ENCODE measurements at regions not wholly inside any gene's neighbourhood (a gene's known extent, or its start where the extent isn't known, plus 50 kb on each side); places are given as distances from the start of the nearest gene placed in this dataset.

- ATAC-seq (ENCODE audit: low read depth): no peak
- Histone ChIP-seq H3K4me1 (ENCODE audit: control insufficient read depth in 2 of 2, insufficient read depth in 2 of 2, low read length in 2 of 2) (no peaks in the 10 kb centered on the region), H2AFZ (ENCODE audit: insufficient read depth, low read depth, low read length, poor library complexity, severe bottlenecking) (no peak overlapping the region), H3K27me3 (replicated peaks in 1 of 4; ENCODE audit: control extremely low read depth in 1 of 4, control insufficient read depth in 3 of 4, insufficient read depth in 4 of 4, low read length in 3 of 4) (peaks cover 0 to 3% (median 0%) of the 10 kb centered on the region in 4 experiments), H3K9me3 (ENCODE audit: control extremely low read depth in 1 of 3, control insufficient read depth in 2 of 3, insufficient read depth in 1 of 3, low read length in 2 of 3) (no peaks in the 10 kb centered on the region), H3K4me2 (replicated peaks; ENCODE audit: low read depth, low read length, poor library complexity, severe bottlenecking) (no peak overlapping the region), H3K4me3 (ENCODE audit: control extremely low read depth in 1 of 5, extremely low read depth in 1 of 5, insufficient read depth in 1 of 5, low read depth in 2 of 5, low read length in 4 of 5) (no peak overlapping the region), H3K79me2 (ENCODE audit: control insufficient read depth, insufficient read depth, low read length) (no peaks in the 10 kb centered on the region), H3K9ac (ENCODE audit: low read length) (no peak overlapping the region), H4K20me1 (ENCODE audit: control insufficient read depth, insufficient read depth, low read length, poor library complexity, severe bottlenecking) (no peaks in the 10 kb centered on the region), H3K27ac (ENCODE audit: low read length in 2 of 2) (no peak overlapping the region), H3K36me3 (replicated peaks in 1 of 2; ENCODE audit: control extremely low read depth in 1 of 2, control insufficient read depth in 1 of 2, extremely low read depth in 1 of 2, insufficient read depth in 2 of 2, low read length in 1 of 2) (no peaks in the 10 kb centered on the region)
- Mint-ChIP-seq H3K27ac (no peak overlapping the region), H3K9me3 (ENCODE audit: insufficient read depth) (peaks cover 3% of the 10 kb centered on the region), H3K4me3 (no peak overlapping the region), H3K4me1 (no peaks in the 10 kb centered on the region), H3K27me3 (peaks cover 23% of the 10 kb centered on the region)
- DNase-seq: no peak
- TF ChIP-seq, protein P1, sequence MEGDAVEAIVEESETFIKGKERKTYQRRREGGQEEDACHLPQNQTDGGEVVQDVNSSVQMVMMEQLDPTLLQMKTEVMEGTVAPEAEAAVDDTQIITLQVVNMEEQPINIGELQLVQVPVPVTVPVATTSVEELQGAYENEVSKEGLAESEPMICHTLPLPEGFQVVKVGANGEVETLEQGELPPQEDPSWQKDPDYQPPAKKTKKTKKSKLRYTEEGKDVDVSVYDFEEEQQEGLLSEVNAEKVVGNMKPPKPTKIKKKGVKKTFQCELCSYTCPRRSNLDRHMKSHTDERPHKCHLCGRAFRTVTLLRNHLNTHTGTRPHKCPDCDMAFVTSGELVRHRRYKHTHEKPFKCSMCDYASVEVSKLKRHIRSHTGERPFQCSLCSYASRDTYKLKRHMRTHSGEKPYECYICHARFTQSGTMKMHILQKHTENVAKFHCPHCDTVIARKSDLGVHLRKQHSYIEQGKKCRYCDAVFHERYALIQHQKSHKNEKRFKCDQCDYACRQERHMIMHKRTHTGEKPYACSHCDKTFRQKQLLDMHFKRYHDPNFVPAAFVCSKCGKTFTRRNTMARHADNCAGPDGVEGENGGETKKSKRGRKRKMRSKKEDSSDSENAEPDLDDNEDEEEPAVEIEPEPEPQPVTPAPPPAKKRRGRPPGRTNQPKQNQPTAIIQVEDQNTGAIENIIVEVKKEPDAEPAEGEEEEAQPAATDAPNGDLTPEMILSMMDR (IDR thresholded peaks at IDR 0.05): no peak
- no peak for TF ChIP-seq EZH2 (IDR thresholded peaks at IDR 0.05; ENCODE audit: borderline replicate concordance, insufficient read depth, low read depth, low read length, poor library complexity, severe bottlenecking)
- intact Hi-C loops (cut with micrococcal nuclease): no loop called here
- ChIA-PET CTCF (interaction anchor here (1.8 kb wide), 1 partner anchor 43 kb away, joined by 4 read pairs; no protein-coding TSS in a partner anchor), POLR2A (no interaction called here)
- no CpG with 5 or more reads among the region's 2 CpGs for WGBS (ENCODE audit: insufficient coverage)
Measured at GRCh38 chr4:38222892-38223291, 262.7 kb downstream of the PTTG2 start.

DNA sequence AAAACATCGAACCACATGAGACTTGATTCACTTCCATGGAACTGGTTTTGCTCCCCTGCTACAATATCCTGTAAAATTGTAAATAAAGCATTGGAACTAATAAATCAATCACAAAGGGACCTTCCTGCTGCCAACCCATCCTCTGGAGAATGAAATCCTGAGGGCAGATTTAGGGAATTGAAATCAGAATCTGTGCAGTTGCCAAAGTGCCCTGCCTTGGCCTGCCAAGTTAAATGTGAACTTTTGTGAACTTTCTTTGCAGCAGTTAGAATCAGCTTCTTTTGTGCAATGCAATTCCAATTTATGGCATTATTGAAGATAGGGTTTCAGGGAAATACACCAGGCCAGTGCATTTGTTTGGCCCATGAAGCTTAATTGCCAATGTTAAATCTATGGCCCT lies 263.1 kb downstream of the PTTG2 start:
- Histone ChIP-seq H3K27ac (ENCODE audit: low read length in 2 of 2) (no peak overlapping the region), H3K4me2 (replicated peaks; ENCODE audit: low read depth, low read length, poor library complexity, severe bottlenecking) (no peak overlapping the region), H4K20me1 (ENCODE audit: control insufficient read depth, insufficient read depth, low read length, poor library complexity, severe bottlenecking) (no peaks in the 10 kb centered on the region), H3K4me3 (ENCODE audit: control extremely low read depth in 1 of 5, extremely low read depth in 1 of 5, insufficient read depth in 1 of 5, low read depth in 2 of 5, low read length in 4 of 5) (no peak overlapping the region), H3K9ac (ENCODE audit: low read length) (no peak overlapping the region), H2AFZ (ENCODE audit: insufficient read depth, low read depth, low read length, poor library complexity, severe bottlenecking) (no peak overlapping the region), H3K36me3 (replicated peaks in 1 of 2; ENCODE audit: control extremely low read depth in 1 of 2, control insufficient read depth in 1 of 2, extremely low read depth in 1 of 2, insufficient read depth in 2 of 2, low read length in 1 of 2) (no peaks in the 10 kb centered on the region), H3K79me2 (ENCODE audit: control insufficient read depth, insufficient read depth, low read length) (no peaks in the 10 kb centered on the region), H3K27me3 (replicated peaks in 1 of 4; ENCODE audit: control extremely low read depth in 1 of 4, control insufficient read depth in 3 of 4, insufficient read depth in 4 of 4, low read length in 3 of 4) (peaks cover 0 to 3% (median 0%) of the 10 kb centered on the region in 4 experiments), H3K9me3 (ENCODE audit: control extremely low read depth in 1 of 3, control insufficient read depth in 2 of 3, insufficient read depth in 1 of 3, low read length in 2 of 3) (no peaks in the 10 kb centered on the region), H3K4me1 (ENCODE audit: control insufficient read depth in 2 of 2, insufficient read depth in 2 of 2, low read length in 2 of 2) (no peaks in the 10 kb centered on the region)
- WGBS (ENCODE audit: insufficient coverage): no CpG with 5 or more reads among the region's 1 CpG
- CTCF ChIA-PET: interaction anchor here (1.8 kb wide), 1 partner anchor 43 kb away, joined by 4 read pairs; no protein-coding TSS in a partner anchor
- ATAC-seq (ENCODE audit: low read depth) (no peak), DNase-seq (no peak)
- intact Hi-C loops (cut with micrococcal nuclease): no loop called here
- no peak overlapping the region for H3K4me3 Mint-ChIP-seq
- H3K27me3 Mint-ChIP-seq: peaks cover 23% of the 10 kb centered on the region
- POLR2A ChIA-PET: no interaction called here
- H3K9me3 Mint-ChIP-seq (ENCODE audit: insufficient read depth): peaks cover 3% of the 10 kb centered on the region
- TF ChIP-seq, protein P1 (IDR thresholded peaks at IDR 0.05): no peak
- TF ChIP-seq EZH2 (IDR thresholded peaks at IDR 0.05; ENCODE audit: borderline replicate concordance, insufficient read depth, low read depth, low read length, poor library complexity, severe bottlenecking): no peak
- H3K4me1 Mint-ChIP-seq: no peaks in the 10 kb centered on the region
- H3K27ac Mint-ChIP-seq: no peak overlapping the region

Measured in B cell (primary cell).